GM13976 (cell line): ENCODE measurements at regions not wholly inside any gene's neighbourhood (a gene's known extent, or its start where the extent isn't known, plus 50 kb on each side); places are given as distances from the start of the nearest gene placed in this dataset.

Source experiments
- DNase-seq: peaks from one replicate; pipeline ENCODE4 v3.0.0; 2012; ENCODE audit warnings: low spot score
- in situ Hi-C: fragments of 300-500 bp; cut with MboI; formaldehyde crosslinking; loops from one replicate; pipeline ENCODE4 v1.12.0; 2022; ENCODE audit warnings: low sequenced_read_pairs, mixed read lengths, inconsistent platforms; ENCODE audit not compliant: unreplicated experiment
- TF ChIP-seq, protein P1 (sequence below): IDR thresholded peaks from 2 replicates; pipeline ENCODE4 v1.5.1; 2012; ENCODE audit warnings: borderline replicate concordance, mild to moderate bottlenecking; ENCODE audit not compliant: insufficient read depth; ENCODE audit errors: extremely low read depth, missing control alignments, control extremely low read depth

DNA sequence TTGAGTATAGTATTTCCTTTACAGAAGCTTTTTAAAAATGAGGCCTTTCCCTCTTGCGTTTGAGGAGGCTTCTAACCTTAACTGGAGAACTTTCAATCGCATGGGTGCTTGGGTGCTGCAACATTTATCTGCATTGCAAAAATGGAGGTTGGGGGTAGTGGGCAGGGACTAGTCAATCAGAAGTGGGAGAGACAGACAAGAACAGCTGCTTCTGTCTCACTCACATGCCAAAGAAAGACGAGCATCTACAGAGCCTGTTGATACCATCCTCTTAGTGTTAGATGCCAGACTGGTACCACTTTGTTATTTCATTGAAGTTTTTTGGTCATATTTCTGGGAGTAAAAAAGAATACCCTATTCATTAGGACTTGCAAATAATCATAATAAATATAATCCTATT, 1292.2 kb downstream of the UQCRFS1 start:
- in situ Hi-C loops, result no loop called here
- no peak for DNase-seq
- TF ChIP-seq, protein P1, sequence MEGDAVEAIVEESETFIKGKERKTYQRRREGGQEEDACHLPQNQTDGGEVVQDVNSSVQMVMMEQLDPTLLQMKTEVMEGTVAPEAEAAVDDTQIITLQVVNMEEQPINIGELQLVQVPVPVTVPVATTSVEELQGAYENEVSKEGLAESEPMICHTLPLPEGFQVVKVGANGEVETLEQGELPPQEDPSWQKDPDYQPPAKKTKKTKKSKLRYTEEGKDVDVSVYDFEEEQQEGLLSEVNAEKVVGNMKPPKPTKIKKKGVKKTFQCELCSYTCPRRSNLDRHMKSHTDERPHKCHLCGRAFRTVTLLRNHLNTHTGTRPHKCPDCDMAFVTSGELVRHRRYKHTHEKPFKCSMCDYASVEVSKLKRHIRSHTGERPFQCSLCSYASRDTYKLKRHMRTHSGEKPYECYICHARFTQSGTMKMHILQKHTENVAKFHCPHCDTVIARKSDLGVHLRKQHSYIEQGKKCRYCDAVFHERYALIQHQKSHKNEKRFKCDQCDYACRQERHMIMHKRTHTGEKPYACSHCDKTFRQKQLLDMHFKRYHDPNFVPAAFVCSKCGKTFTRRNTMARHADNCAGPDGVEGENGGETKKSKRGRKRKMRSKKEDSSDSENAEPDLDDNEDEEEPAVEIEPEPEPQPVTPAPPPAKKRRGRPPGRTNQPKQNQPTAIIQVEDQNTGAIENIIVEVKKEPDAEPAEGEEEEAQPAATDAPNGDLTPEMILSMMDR, result no peak

DNA sequence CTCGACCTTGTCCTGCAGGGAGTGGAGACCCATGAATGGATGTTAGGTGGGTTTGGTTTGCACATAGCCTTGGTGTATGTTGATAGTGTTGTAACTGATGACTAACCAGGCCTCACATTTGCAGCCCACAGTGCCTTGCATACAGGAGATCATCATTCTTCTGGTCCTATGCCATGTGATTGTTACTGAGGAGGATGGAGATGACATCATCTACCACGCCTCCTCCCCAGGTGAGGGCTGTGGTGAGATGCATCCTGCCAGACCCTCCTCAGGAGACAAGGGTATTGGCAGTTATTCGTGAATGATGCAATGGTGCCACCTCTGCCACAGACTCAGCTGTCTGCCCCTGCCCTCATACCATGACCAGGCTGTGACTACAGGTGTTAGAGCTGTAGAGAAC, 1294.1 kb downstream of the UQCRFS1 start:
- in situ Hi-C loops, result no loop called here
- TF ChIP-seq, protein P1, result no peak
- DNase-seq, result no peak

DNA sequence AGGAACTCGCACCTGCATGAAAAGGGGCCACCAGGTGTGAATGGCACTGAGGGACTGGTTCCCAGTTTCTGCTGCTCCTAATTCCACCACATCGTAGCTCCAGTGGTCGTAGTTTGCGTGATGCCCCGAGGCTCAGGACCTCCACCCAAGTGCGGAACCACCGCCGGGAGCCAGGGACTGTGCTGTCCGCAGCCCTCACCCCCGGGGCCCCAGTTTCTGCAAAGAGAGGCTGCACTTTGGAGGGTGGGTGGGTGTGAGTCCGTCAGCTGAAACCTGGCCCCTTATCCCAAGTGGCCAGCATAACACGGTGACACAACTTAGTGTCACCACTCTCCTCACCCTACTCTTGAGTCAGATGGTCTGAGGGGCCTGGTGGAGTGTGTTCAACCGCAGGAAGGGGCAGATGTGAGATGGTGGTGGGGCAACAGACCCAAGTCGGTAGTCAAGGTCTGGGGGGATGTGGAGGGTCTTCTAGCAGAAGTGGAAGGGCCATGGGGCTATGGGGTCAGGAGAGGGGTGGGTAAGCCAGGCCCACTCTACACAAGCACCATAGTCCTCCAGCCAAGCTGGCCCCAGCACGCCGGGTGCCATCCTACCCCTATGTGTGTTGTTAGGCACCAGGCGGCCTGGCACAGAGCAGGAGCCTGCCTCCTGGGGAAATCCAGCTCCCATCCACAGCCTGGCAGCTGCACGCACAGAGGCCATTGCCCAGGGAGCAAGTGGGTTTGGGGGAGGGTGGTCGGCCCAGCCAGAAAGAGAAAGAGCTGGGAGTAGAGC, 1301.6 kb downstream of the UQCRFS1 start:
- no peak for DNase-seq
- in situ Hi-C loops, result no loop called here
- TF ChIP-seq, protein P1, result no peak

DNA sequence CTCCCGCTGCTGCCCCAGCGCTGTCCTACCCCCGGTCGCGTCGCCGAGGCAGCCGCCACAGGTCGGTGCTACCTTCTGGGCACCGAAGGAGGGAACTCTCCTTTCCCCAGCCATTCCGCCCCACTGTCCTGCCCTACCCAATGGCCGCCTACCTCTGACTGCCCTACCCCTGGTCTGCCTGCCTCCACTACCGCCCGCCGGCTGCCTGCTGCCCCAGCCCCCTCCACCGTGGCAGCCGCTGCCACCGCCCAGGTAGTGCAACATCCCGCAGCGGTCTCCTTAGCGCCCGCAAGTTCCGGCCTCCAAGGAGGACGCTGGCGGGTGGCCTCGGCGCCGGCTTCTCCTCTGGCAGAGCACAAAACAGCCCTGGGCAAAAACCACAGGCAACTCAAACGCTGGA, 1303.1 kb downstream of the UQCRFS1 start:
- TF ChIP-seq, protein P1, result no peak
- in situ Hi-C loops, result no loop called here
- DNase-seq, result no peak

DNA sequence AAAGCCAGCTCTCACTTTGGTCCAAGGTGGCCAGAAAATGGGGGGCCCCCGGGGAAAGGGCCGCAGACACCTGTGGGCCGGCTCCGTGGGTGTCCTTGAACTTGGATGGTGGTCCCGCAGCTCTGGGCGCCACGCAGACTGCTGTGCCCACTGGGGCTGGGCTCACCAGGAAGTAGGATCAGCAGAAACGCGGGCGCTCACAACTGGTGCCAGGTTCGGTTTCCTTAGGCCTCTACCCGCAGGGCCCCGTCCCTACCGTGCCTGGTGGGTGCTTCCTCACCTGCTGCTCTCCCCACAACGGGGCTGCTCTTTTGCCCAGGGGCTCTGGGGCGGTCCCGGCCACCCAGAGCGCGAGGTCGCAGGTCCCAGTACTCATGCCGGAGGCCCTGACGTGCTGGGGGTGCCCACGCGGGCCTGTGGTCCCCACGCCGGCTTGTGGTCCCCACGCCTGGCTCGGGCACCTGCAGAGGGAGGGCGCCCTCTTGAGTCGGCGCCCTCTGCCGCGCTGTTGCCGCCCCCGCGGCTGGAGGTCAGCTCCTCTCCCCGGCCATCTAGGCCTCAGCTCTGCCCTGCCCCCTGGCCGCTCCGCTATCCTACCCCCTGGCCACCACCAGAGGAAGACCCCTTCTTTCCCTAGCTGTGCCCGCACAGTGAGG, 1303.6 kb downstream of the UQCRFS1 start:
- in situ Hi-C loops, result no loop called here
- DNase-seq, result no peak
- TF ChIP-seq, protein P1, result no peak

DNA sequence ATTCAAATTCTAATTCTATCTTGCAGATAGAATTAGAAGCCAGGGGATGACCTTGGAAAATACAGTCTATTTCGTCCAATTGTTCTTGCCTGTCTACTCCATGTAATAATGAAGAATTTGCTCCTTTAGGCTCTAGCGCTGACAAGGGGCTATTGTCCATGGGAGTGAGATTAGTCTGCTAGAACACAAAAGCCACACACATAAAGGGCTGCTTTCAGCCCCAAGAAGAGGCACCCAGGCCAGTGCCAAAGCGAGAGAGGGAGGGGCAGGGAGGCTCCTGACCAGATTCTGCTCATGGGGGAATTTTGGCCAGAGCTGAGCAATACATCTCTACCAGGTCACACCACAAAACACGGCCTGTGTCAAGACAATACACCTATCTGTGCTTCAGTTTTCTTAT, 1306.9 kb downstream of the UQCRFS1 start:
- TF ChIP-seq, protein P1, result no peak
- in situ Hi-C loops, result no loop called here
- DNase-seq, result no peak
